Tibial artery (tissue), 4 donors: ENCODE measurements at regions not wholly inside any gene's neighbourhood (a gene's known extent, or its start where the extent isn't known, plus 50 kb on each side); places are given as distances from the start of the nearest gene placed in this dataset.

Experiments used
- DNase-seq, 2 donors: peaks; one replicate each; pipeline ENCODE4 v3.0.0-alpha.2; 2019
- H3K27ac ChIP-seq, 2 donors: fragments of 200-600 bp; sonication (generic) in 1 of 2; 1 replicate in 1 of 2; 2 replicates in 1 of 2; pipeline ENCODE4 v1.5.1; 2018 to 2019; ENCODE audit warnings: mild to moderate bottlenecking in 1 of 2
- H3K27me3 ChIP-seq, 2 donors: fragments of 200-600 bp; sonication (generic) in 1 of 2; one replicate each; pipeline versions ENCODE4 v1.5.1 to v1.6.0; 2016 to 2019
- H3K36me3 ChIP-seq, 3 donors: fragments of 200-600 bp; sonication (generic) in 2 of 3; one replicate each; pipeline ENCODE4 v1.5.1; 2016 to 2019; ENCODE audit warnings: mild to moderate bottlenecking in 2 of 3
- H3K4me1 ChIP-seq, 4 donors: fragments of 200-600 bp; sonication (generic) in 2 of 4; 1 replicate in 3 of 4; 2 replicates in 1 of 4; pipeline ENCODE4 v1.5.1; 2016 to 2019
- H3K4me3 ChIP-seq, 2 donors: fragments of 200-600 bp; sonication (generic) in 1 of 2; 1 replicate in 1 of 2; 2 replicates in 1 of 2; pipeline ENCODE4 v1.5.1; 2018 to 2019; ENCODE audit warnings: mild to moderate bottlenecking in 2 of 2
- H3K9me3 ChIP-seq, 3 donors: fragments of 200-600 bp; sonication (generic) in 1 of 3; one replicate each; pipeline ENCODE4 v1.5.1; 2016 to 2019
- CTCF ChIP-seq, 2 experiments: fragments of 200-600 bp in 1 of 2; fragments of 450-650 bp in 1 of 2; IDR thresholded peaks; one replicate each; pipeline ENCODE4 v1.5.1; 2017 to 2019; ENCODE audit warnings: antibody characterized with exemption in 2 of 2, mild to moderate bottlenecking in 1 of 2, moderate library complexity in 1 of 2
- intact Hi-C: fragments of 100-400 bp; cut with DNase I; formaldehyde crosslinking; loops from one replicate; pipeline ENCODE4 v1.15.0; 2023; ENCODE audit warnings: low total_unique reads

- Histone ChIP-seq H3K27ac (no peak overlapping the region), H3K36me3 (no peaks in the 10 kb centered on the region), H3K9me3 (no peaks in the 10 kb centered on the region), H3K27me3 (peaks cover 0 to 11% of the 10 kb centered on the region in 2 donors), H3K4me3 (no peak overlapping the region), H3K4me1 (no peaks in the 10 kb centered on the region)
- intact Hi-C loops = no loop called here
- no peak for TF ChIP-seq CTCF (IDR thresholded peaks at IDR 0.05)
- DNase-seq = no peak
Observed at GRCh38 chr6:20331042-20331441, 70.6 kb upstream of the E2F3 start.

- DNase-seq = no peak
- H3K4me3 ChIP-seq = no peak overlapping the region
- no peaks in the 10 kb centered on the region for H3K36me3 ChIP-seq
- H3K27me3 ChIP-seq = peaks cover 0 to 11% of the 10 kb centered on the region in 2 donors
- no peaks in the 10 kb centered on the region for H3K9me3 ChIP-seq
- intact Hi-C loops = no loop called here
- no peak overlapping the region for H3K27ac ChIP-seq
- no peak for TF ChIP-seq CTCF (IDR thresholded peaks at IDR 0.05)
- no peaks in the 10 kb centered on the region for H3K4me1 ChIP-seq
Observed at GRCh38 chr6:20331625-20332024, 70.1 kb upstream of the E2F3 start.

- Histone ChIP-seq H3K27me3 (peaks cover 0 to 11% of the 10 kb centered on the region in 2 donors), H3K9me3 (no peaks in the 10 kb centered on the region), H3K36me3 (no peaks in the 10 kb centered on the region), H3K27ac (no peak overlapping the region), H3K4me1 (no peaks in the 10 kb centered on the region), H3K4me3 (no peak overlapping the region)
- no peak for TF ChIP-seq CTCF (IDR thresholded peaks at IDR 0.05)
- intact Hi-C loops = no loop called here
- DNase-seq = no peak
Observed at GRCh38 chr6:20332441-20333006, 69.2 kb upstream of the E2F3 start.

- Histone ChIP-seq H3K9me3 (no peaks in the 10 kb centered on the region), H3K27ac (no peak overlapping the region), H3K27me3 (peaks cover 0 to 11% of the 10 kb centered on the region in 2 donors), H3K36me3 (no peaks in the 10 kb centered on the region), H3K4me1 (no peaks in the 10 kb centered on the region), H3K4me3 (no peak overlapping the region)
- intact Hi-C loops = no loop called here
- no peak for TF ChIP-seq CTCF (IDR thresholded peaks at IDR 0.05)
- no peak for DNase-seq
Observed at GRCh38 chr6:20333721-20334269, 67.9 kb upstream of the E2F3 start.

- Histone ChIP-seq H3K4me3 (no peak overlapping the region), H3K4me1 (no peaks in the 10 kb centered on the region), H3K9me3 (no peaks in the 10 kb centered on the region), H3K27ac (no peak overlapping the region), H3K36me3 (no peaks in the 10 kb centered on the region), H3K27me3 (peaks cover 0 to 11% of the 10 kb centered on the region in 2 donors)
- no peak for TF ChIP-seq CTCF (IDR thresholded peaks at IDR 0.05)
- intact Hi-C loops = no loop called here
- no peak for DNase-seq
Observed at GRCh38 chr6:20334334-20334733, 67.3 kb upstream of the E2F3 start.
